ENCODE measurements at regions not wholly inside any gene's neighbourhood (a gene's known extent, or its start where the extent isn't known, plus 50 kb on each side); places are given as distances from the start of the nearest gene placed in this dataset.

GRCh38 chr7:45259227-45259596 lies 101.6 kb downstream of the RAMP3 start:
- TF ChIP-seq POLR2AphosphoS5 (IDR thresholded peaks at IDR 0.05; ENCODE audit: low read depth, low read length) (no peak), SIN3A (IDR thresholded peaks at IDR 0.05; ENCODE audit: borderline replicate concordance, insufficient read depth, low read length) (no peak), REST (IDR thresholded peaks at IDR 0.05; ENCODE audit: insufficient read depth in 1 of 2, low read depth in 2 of 2, low read length in 2 of 2) (no peak), TAF1 (IDR thresholded peaks at IDR 0.05; ENCODE audit: borderline replicate concordance, insufficient read depth, low read length) (no peak), FOXP2 (optimal IDR thresholded peaks at IDR 0.05; ENCODE audit: borderline replicate concordance, extremely low read depth, extremely low read length, insufficient read depth) (no peak)
